Left colon (tissue), 2 donors: ENCODE measurements at regions not wholly inside any gene's neighbourhood (a gene's known extent, or its start where the extent isn't known, plus 50 kb on each side); places are given as distances from the start of the nearest gene placed in this dataset.

Experiments
- ATAC-seq: fragments of 200-7000 bp; cut with Tn5 transposase; one replicate; pipeline ENCODE4 v1.9.1; 2020; ENCODE audit warnings: mild to moderate bottlenecking, moderate library complexity
- DNase-seq, 2 donors: peaks; one replicate each; pipeline ENCODE4 v3.0.0-alpha.2; 2020
- intact Hi-C, 2 donors: fragments of 100-400 bp; cut with DNase I in 1 of 2; cut with micrococcal nuclease in 1 of 2; formaldehyde crosslinking; loops; one replicate each; pipeline versions ENCODE4 v1.11.2 to v1.14.0; 2022; cut with DNase I, micrococcal nuclease
- donor health status: DM: no; HTN: no; CAD: no.
- donor health status: DM: yes; HTN: yes; CAD: no.

GRCh38 chr4:151908734-151909497 lies 148.1 kb upstream of the GATB start:
- DNase-seq (no peak), ATAC-seq (no peak)
- intact Hi-C loops = no loop called here

- intact Hi-C loops = no loop called here
- ATAC-seq = no peak
- no peak for DNase-seq
These were observed 147.4 kb upstream of the GATB start for GRCh38 chr4:151908201-151908600.

GRCh38 chr4:151906438-151906837 lies 145.6 kb upstream of the GATB start:
- no peak for DNase-seq
- intact Hi-C loops = no loop called here
- ATAC-seq = no peak

- ATAC-seq (no peak), DNase-seq (no peak)
- intact Hi-C loops = no loop called here
These were observed 144.4 kb upstream of the GATB start for GRCh38 chr4:151905197-151905596.

- ATAC-seq (no peak), DNase-seq (no peak)
- intact Hi-C loops = no loop called here
These were observed 140.8 kb upstream of the GATB start for GRCh38 chr4:151901631-151902030.

- intact Hi-C loops = no loop called here
- no peak for DNase-seq
- no peak for ATAC-seq
These were observed 136.1 kb upstream of the GATB start for GRCh38 chr4:151896880-151897279.

- no peak for DNase-seq
- ATAC-seq = no peak
- intact Hi-C loops = no loop called here
These were observed 134.9 kb upstream of the GATB start for GRCh38 chr4:151895671-151896070.

- no peak for ATAC-seq
- intact Hi-C loops = no loop called here
- DNase-seq = no peak
These were observed 133.4 kb upstream of the GATB start for GRCh38 chr4:151894246-151894645.

GRCh38 chr4:151888367-151888866 lies 127.6 kb upstream of the GATB start:
- no peak for DNase-seq
- intact Hi-C loops = no loop called here
- ATAC-seq = no peak

GRCh38 chr4:151887816-151888180 lies 127.0 kb upstream of the GATB start:
- DNase-seq (no peak), ATAC-seq (no peak)
- intact Hi-C loops = no loop called here

GRCh38 chr4:151887031-151887815 lies 126.4 kb upstream of the GATB start:
- DNase-seq (no peak), ATAC-seq (no peak)
- intact Hi-C loops = no loop called here

- intact Hi-C loops = no loop called here
- DNase-seq (no peak), ATAC-seq (no peak)
These were observed 124.3 kb upstream of the GATB start for GRCh38 chr4:151885123-151885522.

GRCh38 chr4:151883747-151884146 lies 122.9 kb upstream of the GATB start:
- no peak for ATAC-seq
- no peak for DNase-seq
- intact Hi-C loops = no loop called here

- no peak for DNase-seq
- no peak for ATAC-seq
- intact Hi-C loops = no loop called here
These were observed 121.4 kb upstream of the GATB start for GRCh38 chr4:151882072-151882803.

GRCh38 chr4:151879705-151880445 lies 119.1 kb upstream of the GATB start:
- intact Hi-C loops = no loop called here
- no peak for DNase-seq
- no peak for ATAC-seq

- ATAC-seq (no peak), DNase-seq (no peak)
- intact Hi-C loops = no loop called here
These were observed 115.7 kb upstream of the GATB start for GRCh38 chr4:151876381-151876988.

- ATAC-seq (no peak), DNase-seq (no peak)
- intact Hi-C loops = no loop called here
These were observed 113.5 kb upstream of the GATB start for GRCh38 chr4:151874328-151874727.

GRCh38 chr4:151866592-151866918 lies 105.7 kb upstream of the GATB start:
- intact Hi-C loops = no loop called here
- DNase-seq = no peak
- ATAC-seq = no peak
